ENCODE measurements at regions not wholly inside any gene's neighbourhood (a gene's known extent, or its start where the extent isn't known, plus 50 kb on each side); places are given as distances from the start of the nearest gene placed in this dataset.

DNA sequence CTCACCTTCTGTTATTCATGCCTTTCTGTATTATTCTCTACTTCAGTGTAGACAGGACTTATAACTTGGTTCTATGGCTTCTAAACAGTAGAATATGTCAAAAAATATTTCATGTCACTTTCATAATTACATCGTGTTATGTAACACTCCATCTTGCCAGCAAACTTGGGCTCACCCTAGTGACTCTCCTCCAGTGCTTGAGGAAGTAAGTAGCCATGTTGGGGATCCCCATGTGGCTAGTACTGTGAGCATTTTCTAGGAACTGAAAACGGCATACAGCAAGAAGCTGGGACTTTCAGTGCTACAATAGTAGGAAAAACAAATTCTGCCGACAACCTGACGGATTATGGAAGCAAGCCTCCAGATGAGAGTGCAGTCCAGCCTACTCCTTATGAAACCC is 495.6 kb downstream of the SLITRK6 start:
- Mint-ChIP-seq H3K36me3 (ENCODE audit: insufficient read depth, unreplicated experiment) (no peaks in the 10 kb centered on the region), H3K27me3 (ENCODE audit: insufficient read depth, unreplicated experiment) (no peaks in the 10 kb centered on the region), H3K4me1 (ENCODE audit: low read depth, unreplicated experiment) (no peaks in the 10 kb centered on the region), H3K9me3 (ENCODE audit: unreplicated experiment) (no peaks in the 10 kb centered on the region), H3K27ac (ENCODE audit: unreplicated experiment) (no peak overlapping the region), H3K4me3 (ENCODE audit: unreplicated experiment) (no peak overlapping the region)
- Histone ChIP-seq H3K4me1 (no peaks in the 10 kb centered on the region), H3K27me3 (replicated peaks; ENCODE audit: control insufficient read depth, insufficient read depth, low read length) (no peaks in the 10 kb centered on the region), H3K9me3 (no peaks in the 10 kb centered on the region), H3K4me3 (ENCODE audit: low read depth, low read length) (no peak overlapping the region), H3K36me3 (ENCODE audit: control insufficient read depth, insufficient read depth, low read length) (no peaks in the 10 kb centered on the region)
- DNase-seq, result no peak
- ChIA-PET CTCF (no interaction called here), POLR2A (no interaction called here)
- intact Hi-C loops (cut with micrococcal nuclease; ENCODE audit: unreplicated experiment), result no loop called here
- BruUV-seq (replicated peaks), result no TSS peak
- TF ChIP-seq, protein P1, sequence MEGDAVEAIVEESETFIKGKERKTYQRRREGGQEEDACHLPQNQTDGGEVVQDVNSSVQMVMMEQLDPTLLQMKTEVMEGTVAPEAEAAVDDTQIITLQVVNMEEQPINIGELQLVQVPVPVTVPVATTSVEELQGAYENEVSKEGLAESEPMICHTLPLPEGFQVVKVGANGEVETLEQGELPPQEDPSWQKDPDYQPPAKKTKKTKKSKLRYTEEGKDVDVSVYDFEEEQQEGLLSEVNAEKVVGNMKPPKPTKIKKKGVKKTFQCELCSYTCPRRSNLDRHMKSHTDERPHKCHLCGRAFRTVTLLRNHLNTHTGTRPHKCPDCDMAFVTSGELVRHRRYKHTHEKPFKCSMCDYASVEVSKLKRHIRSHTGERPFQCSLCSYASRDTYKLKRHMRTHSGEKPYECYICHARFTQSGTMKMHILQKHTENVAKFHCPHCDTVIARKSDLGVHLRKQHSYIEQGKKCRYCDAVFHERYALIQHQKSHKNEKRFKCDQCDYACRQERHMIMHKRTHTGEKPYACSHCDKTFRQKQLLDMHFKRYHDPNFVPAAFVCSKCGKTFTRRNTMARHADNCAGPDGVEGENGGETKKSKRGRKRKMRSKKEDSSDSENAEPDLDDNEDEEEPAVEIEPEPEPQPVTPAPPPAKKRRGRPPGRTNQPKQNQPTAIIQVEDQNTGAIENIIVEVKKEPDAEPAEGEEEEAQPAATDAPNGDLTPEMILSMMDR (IDR thresholded peaks at IDR 0.05; ENCODE audit: insufficient read depth in 1 of 2, low read depth in 1 of 2, low read length in 1 of 2, severe bottlenecking in 1 of 2, unreplicated experiment in 1 of 2), result no peak

- ChIA-PET CTCF (no interaction called here), POLR2A (no interaction called here)
These were observed 500.8 kb downstream of the SLITRK6 start for GRCh38 chr13:85298387-85298924.

GRCh38 chr13:85288698-85289097 is 510.5 kb downstream of the SLITRK6 start:
- H3K36me3 Mint-ChIP-seq (ENCODE audit: insufficient read depth, unreplicated experiment), result no peaks in the 10 kb centered on the region
- no TSS peak for BruUV-seq (replicated peaks)
- ChIA-PET CTCF (no interaction called here), POLR2A (no interaction called here)
- H3K4me1 Mint-ChIP-seq (ENCODE audit: low read depth, unreplicated experiment), result peaks cover 5% of the 10 kb centered on the region
- no peak overlapping the region for H3K27ac Mint-ChIP-seq (ENCODE audit: unreplicated experiment)
- DNase-seq, result no peak
- no peaks in the 10 kb centered on the region for H3K27me3 ChIP-seq (replicated peaks; ENCODE audit: control insufficient read depth, insufficient read depth, low read length)
- H3K36me3 ChIP-seq (ENCODE audit: control insufficient read depth, insufficient read depth, low read length), result no peaks in the 10 kb centered on the region
- no peaks in the 10 kb centered on the region for H3K27me3 Mint-ChIP-seq (ENCODE audit: insufficient read depth, unreplicated experiment)
- TF ChIP-seq, protein P1 (IDR thresholded peaks at IDR 0.05; ENCODE audit: insufficient read depth in 1 of 2, low read depth in 1 of 2, low read length in 1 of 2, severe bottlenecking in 1 of 2, unreplicated experiment in 1 of 2), result no peak
- intact Hi-C loops (cut with micrococcal nuclease; ENCODE audit: unreplicated experiment), result no loop called here
- no peak overlapping the region for H3K4me3 ChIP-seq (ENCODE audit: low read depth, low read length)
- H3K9me3 ChIP-seq, result no peaks in the 10 kb centered on the region
- peaks cover 10% of the 10 kb centered on the region for H3K4me1 ChIP-seq
- H3K4me3 Mint-ChIP-seq (ENCODE audit: unreplicated experiment), result no peak overlapping the region
- H3K9me3 Mint-ChIP-seq (ENCODE audit: unreplicated experiment), result peaks cover 17% of the 10 kb centered on the region

More at GRCh38 chr13:85298387-85298924, 500.8 kb downstream of the SLITRK6 start:
- BruUV-seq (replicated peaks), result no TSS peak
- no peaks in the 10 kb centered on the region for H3K27me3 ChIP-seq (replicated peaks; ENCODE audit: control insufficient read depth, insufficient read depth, low read length)
- no peaks in the 10 kb centered on the region for H3K9me3 ChIP-seq
- no peak for DNase-seq
- no peak overlapping the region for H3K4me3 ChIP-seq (ENCODE audit: low read depth, low read length)
- TF ChIP-seq, protein P1 (IDR thresholded peaks at IDR 0.05; ENCODE audit: insufficient read depth in 1 of 2, low read depth in 1 of 2, low read length in 1 of 2, severe bottlenecking in 1 of 2, unreplicated experiment in 1 of 2), result no peak
- Mint-ChIP-seq H3K36me3 (ENCODE audit: insufficient read depth, unreplicated experiment) (no peaks in the 10 kb centered on the region), H3K9me3 (ENCODE audit: unreplicated experiment) (no peaks in the 10 kb centered on the region), H3K27ac (ENCODE audit: unreplicated experiment) (no peak overlapping the region), H3K4me1 (ENCODE audit: low read depth, unreplicated experiment) (no peaks in the 10 kb centered on the region), H3K27me3 (ENCODE audit: insufficient read depth, unreplicated experiment) (no peaks in the 10 kb centered on the region), H3K4me3 (ENCODE audit: unreplicated experiment) (no peak overlapping the region)
- H3K4me1 ChIP-seq, result no peaks in the 10 kb centered on the region
- H3K36me3 ChIP-seq (ENCODE audit: control insufficient read depth, insufficient read depth, low read length), result no peaks in the 10 kb centered on the region
- intact Hi-C loops (cut with micrococcal nuclease; ENCODE audit: unreplicated experiment), result no loop called here

Measured in Caco-2 (cell line).